OCI-LY1 (cell line): ENCODE measurements at regions not wholly inside any gene's neighbourhood (a gene's known extent, or its start where the extent isn't known, plus 50 kb on each side); places are given as distances from the start of the nearest gene placed in this dataset.

Experiments
- H2AFZ ChIP-seq: fragments of 200-600 bp; sonication (generic), shearing (Covaris generic); 2 replicates; pipeline ENCODE4 v1.6.0; 2014; ENCODE audit warnings: antibody characterized with exemption, mild to moderate bottlenecking, low read length
- H3F3A ChIP-seq: fragments of 200-600 bp; sonication (generic), shearing (Covaris generic); 2 replicates; pipeline ENCODE4 v1.6.0; 2014; ENCODE audit warnings: mild to moderate bottlenecking, antibody characterized with exemption, low read length, moderate library complexity; ENCODE audit not compliant: insufficient read depth
- H3K27ac ChIP-seq: fragments of 200-600 bp; sonication (generic); 2 replicates; pipeline ENCODE4 v1.5.1; 2014; ENCODE audit warnings: low read length, mixed run types, mild to moderate bottlenecking, low read depth; ENCODE audit not compliant: poor library complexity, severe bottlenecking
- H3K27me3 ChIP-seq: fragments of 200-600 bp; sonication (generic); 2 replicates; pipeline ENCODE4 v1.6.0; 2014; ENCODE audit warnings: antibody characterized with exemption, mild to moderate bottlenecking, low read length, moderate library complexity; ENCODE audit not compliant: insufficient read depth
- H3K36me3 ChIP-seq: fragments of 200-600 bp; sonication (generic); 2 replicates; pipeline ENCODE4 v1.6.1; 2014; ENCODE audit warnings: mild to moderate bottlenecking, antibody characterized with exemption, low read length, moderate library complexity, mixed read lengths; ENCODE audit not compliant: insufficient read depth
- H3K4me1 ChIP-seq: fragments of 200-600 bp; sonication (generic); 2 replicates; pipeline ENCODE4 v1.5.1; 2014; ENCODE audit warnings: mild to moderate bottlenecking, low read length, moderate library complexity; ENCODE audit not compliant: insufficient read depth, severe bottlenecking
- H3K4me2 ChIP-seq: fragments of 200-600 bp; sonication (generic), shearing (Covaris generic); 2 replicates; pipeline ENCODE4 v1.6.1; 2014; ENCODE audit warnings: low read length
- H3K4me3 ChIP-seq: fragments of 200-600 bp; sonication (generic); 2 replicates; pipeline ENCODE4 v1.5.1; 2014; ENCODE audit warnings: low read length, low read depth, mild to moderate bottlenecking, mixed read lengths; ENCODE audit not compliant: poor library complexity, severe bottlenecking
- H3K79me2 ChIP-seq: fragments of 200-600 bp; shearing (Covaris generic); 2 replicates; pipeline ENCODE4 v1.6.1; 2016; ENCODE audit warnings: mixed run types, low read length, mixed read lengths; ENCODE audit not compliant: insufficient read depth
- H3K9ac ChIP-seq: fragments of 200-600 bp; sonication (generic), shearing (Covaris generic); 2 replicates; pipeline ENCODE4 v1.6.1; 2014; ENCODE audit warnings: mild to moderate bottlenecking, low read length, mixed read lengths
- H3K9me2 ChIP-seq: fragments of 200-600 bp; sonication (generic), shearing (Covaris generic); 2 replicates; pipeline ENCODE4 v1.6.1; 2014; ENCODE audit warnings: low read depth, mild to moderate bottlenecking, low read length, mixed read lengths
- H3K9me3 ChIP-seq: fragments of 200-600 bp; shearing (Covaris generic); 2 replicates; pipeline ENCODE4 v1.6.1; 2014; ENCODE audit warnings: low read length, mixed read lengths
- H4K20me1 ChIP-seq: fragments of 200-600 bp; sonication (generic), shearing (Covaris generic); 2 replicates; pipeline ENCODE4 v1.6.0; 2016; ENCODE audit warnings: mild to moderate bottlenecking, low read length; ENCODE audit not compliant: insufficient read depth
- CTCF ChIP-seq: fragments of 200-600 bp; sonication (generic), shearing (Covaris generic); IDR thresholded peaks from 2 replicates; pipeline ENCODE4 v1.5.1; 2017; ENCODE audit warnings: mild to moderate bottlenecking, antibody characterized with exemption, low read length, moderate library complexity, mixed read lengths
- EZH2 ChIP-seq: fragments of 200-600 bp; sonication (generic), shearing (Covaris generic); IDR thresholded peaks from 2 replicates; pipeline ENCODE4 v1.8.0; 2017; ENCODE audit warnings: borderline replicate concordance, mixed run types, mild to moderate bottlenecking, antibody characterized with exemption, low read length, moderate library complexity, mixed read lengths

- 0 out of 2 replicates have a peak, but pooled peaks cover 5% of the 10 kb centered on the region for H3K27me3 ChIP-seq
- H3K9me2 ChIP-seq = no peaks in the 10 kb centered on the region
- no peaks in the 10 kb centered on the region for H3K9me3 ChIP-seq
- H3K27ac ChIP-seq = no peak overlapping the region
- H3K4me1 ChIP-seq = no peaks in the 10 kb centered on the region
- TF ChIP-seq CTCF (no peak), EZH2 (no peak)
- H3F3A ChIP-seq = no peaks in the 10 kb centered on the region
- no peak overlapping the region for H2AFZ ChIP-seq
- no peaks in the 10 kb centered on the region for H3K36me3 ChIP-seq
- no peaks in the 10 kb centered on the region for H4K20me1 ChIP-seq
- no peak overlapping the region for H3K4me3 ChIP-seq
- H3K79me2 ChIP-seq = no peaks in the 10 kb centered on the region
- H3K9ac ChIP-seq = no peak overlapping the region
- H3K4me2 ChIP-seq = no peak overlapping the region
Measured at GRCh38 chr11:112364962-112365481, 104.4 kb upstream of the PLET1 start.

- H3K4me2 ChIP-seq = no peak overlapping the region
- no peaks in the 10 kb centered on the region for H3K79me2 ChIP-seq
- no peaks in the 10 kb centered on the region for H3K36me3 ChIP-seq
- H3K27me3 ChIP-seq = 0 out of 2 replicates have a peak, but pooled peaks cover 5% of the 10 kb centered on the region
- H2AFZ ChIP-seq = no peak overlapping the region
- TF ChIP-seq EZH2 = no peak
- TF ChIP-seq CTCF = no peak
- H3K9me3 ChIP-seq = no peaks in the 10 kb centered on the region
- H3K9ac ChIP-seq = no peak overlapping the region
- no peaks in the 10 kb centered on the region for H3K9me2 ChIP-seq
- no peak overlapping the region for H3K4me3 ChIP-seq
- H3K27ac ChIP-seq = no peak overlapping the region
- H4K20me1 ChIP-seq = no peaks in the 10 kb centered on the region
- H3F3A ChIP-seq = no peaks in the 10 kb centered on the region
- no peaks in the 10 kb centered on the region for H3K4me1 ChIP-seq
Measured at GRCh38 chr11:112366012-112366411, 105.4 kb upstream of the PLET1 start.

- Histone ChIP-seq H3K9me2 (no peaks in the 10 kb centered on the region), H3K9me3 (no peaks in the 10 kb centered on the region), H3K36me3 (no peaks in the 10 kb centered on the region), H3K4me1 (no peaks in the 10 kb centered on the region), H3K79me2 (no peaks in the 10 kb centered on the region), H3K4me2 (no peak overlapping the region), H3K27me3 (0 out of 2 replicates have a peak, but pooled peaks cover 5% of the 10 kb centered on the region), H2AFZ (no peak overlapping the region), H3K4me3 (no peak overlapping the region), H3K27ac (no peak overlapping the region), H4K20me1 (no peaks in the 10 kb centered on the region), H3K9ac (no peak overlapping the region), H3F3A (no peaks in the 10 kb centered on the region)
- TF ChIP-seq EZH2 (no peak), CTCF (no peak)
Measured at GRCh38 chr11:112366777-112367176, 106.1 kb upstream of the PLET1 start.
